NCI-H82 treated with DMSO at 0.1 percent for 48 hours (cell line): ENCODE measurements at regions not wholly inside any gene's neighbourhood (a gene's known extent, or its start where the extent isn't known, plus 50 kb on each side); places are given as distances from the start of the nearest gene placed in this dataset.
"Not testable (repeated sequence)": the region's sequence is repeated elsewhere in the genome, so short reads cannot be mapped to it uniquely, and the experiment has no call there.

Experiments
- DNase-seq: peaks from one replicate; lab custom pipeline; 2025; ENCODE audit not compliant: unreplicated experiment; lab: John Stamatoyannopoulos, UW

GRCh38 chr12:19972325-19973288 is 395.7 kb upstream of the PDE3A start:
- no peak for DNase-seq

GRCh38 chr12:19978193-19978592 is 390.1 kb upstream of the PDE3A start:
- DNase-seq: no peak

GRCh38 chr12:19979584-19979983 is 388.8 kb upstream of the PDE3A start:
- DNase-seq: no peak

GRCh38 chr12:19981944-19982343 is 386.4 kb upstream of the PDE3A start:
- DNase-seq: no peak

- DNase-seq: no peak
Measured at GRCh38 chr12:19988001-19988400, 380.3 kb upstream of the PDE3A start.

- DNase-seq: no peak
Measured at GRCh38 chr12:19988459-19988873, 379.9 kb upstream of the PDE3A start.

GRCh38 chr12:19988948-19989347 is 379.4 kb upstream of the PDE3A start:
- no peak for DNase-seq

GRCh38 chr12:19991146-19991545 is 377.2 kb upstream of the PDE3A start:
- DNase-seq: no peak

GRCh38 chr12:19992311-19992710 is 376.0 kb upstream of the PDE3A start:
- no peak for DNase-seq

- DNase-seq: no peak
Measured at GRCh38 chr12:19994968-19995367, 373.4 kb upstream of the PDE3A start.

- DNase-seq: no peak
Measured at GRCh38 chr12:19997656-19998400, 370.5 kb upstream of the PDE3A start.

GRCh38 chr12:19998411-19998810 is 369.9 kb upstream of the PDE3A start:
- DNase-seq: no peak

GRCh38 chr12:19998961-19999804 is 369.2 kb upstream of the PDE3A start:
- no peak for DNase-seq

GRCh38 chr12:19999805-20000138 is 368.6 kb upstream of the PDE3A start:
- no peak for DNase-seq

- no peak for DNase-seq
Measured at GRCh38 chr12:20000229-20000849, 368.0 kb upstream of the PDE3A start.

- no peak for DNase-seq
Measured at GRCh38 chr12:20003252-20003651, 365.1 kb upstream of the PDE3A start.

GRCh38 chr12:20004952-20005351 is 363.4 kb upstream of the PDE3A start:
- no peak for DNase-seq

GRCh38 chr12:20006871-20007730 is 361.2 kb upstream of the PDE3A start:
- no peak for DNase-seq

GRCh38 chr12:20009965-20010364 is 358.4 kb upstream of the PDE3A start:
- DNase-seq: not testable (repeated sequence)

GRCh38 chr12:20011200-20011599 is 357.1 kb upstream of the PDE3A start:
- no peak for DNase-seq
